KOPT-K1 (cell line): ENCODE measurements at regions not wholly inside any gene's neighbourhood (a gene's known extent, or its start where the extent isn't known, plus 50 kb on each side); places are given as distances from the start of the nearest gene placed in this dataset.
"Not testable (repeated sequence)": the region's sequence is repeated elsewhere in the genome, so short reads cannot be mapped to it uniquely, and the experiment has no call there.

Source experiments
- H3K27ac ChIP-seq: fragments of 200-600 bp; sonication (generic); 2 replicates; pipeline ENCODE4 v1.5.1; 2016; ENCODE audit warnings: antibody characterized with exemption, mild to moderate bottlenecking, low read depth, low read length; ENCODE audit not compliant: poor library complexity, severe bottlenecking
- H3K36me3 ChIP-seq: fragments of 200-600 bp; sonication (generic); 2 replicates; pipeline ENCODE4 v1.5.1; 2017; ENCODE audit warnings: antibody characterized with exemption, mild to moderate bottlenecking, low read length, moderate library complexity; ENCODE audit not compliant: insufficient read depth
- H3K9me3 ChIP-seq: fragments of 200-600 bp; sonication (generic); 2 replicates; pipeline ENCODE4 v1.5.1; 2017; ENCODE audit warnings: antibody characterized with exemption, low read length, mild to moderate bottlenecking; ENCODE audit not compliant: insufficient read depth, poor library complexity, severe bottlenecking

DNA sequence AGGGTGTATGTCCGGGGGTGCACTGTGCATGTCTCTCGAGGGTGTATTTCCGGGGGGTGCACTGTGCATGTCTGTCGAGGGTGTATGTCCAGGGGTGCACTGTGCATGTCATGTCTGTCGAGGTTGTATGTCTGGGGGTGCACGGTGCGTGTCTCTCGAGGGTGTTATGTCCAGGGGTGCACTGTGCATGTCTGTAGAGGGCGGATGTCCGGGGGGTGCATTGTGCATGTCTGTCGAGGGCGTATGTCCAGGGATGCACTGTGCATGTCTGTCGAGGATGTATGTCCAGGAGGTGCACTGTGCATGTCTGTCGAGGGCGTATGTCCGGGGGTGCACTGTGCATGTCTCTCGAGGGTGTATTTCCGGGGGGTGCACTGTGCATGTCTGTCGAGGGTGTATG, 249.8 kb upstream of the MYT1L start:
- H3K27ac ChIP-seq, H3K9me3 ChIP-seq, H3K36me3 ChIP-seq: not testable (repeated sequence)

DNA sequence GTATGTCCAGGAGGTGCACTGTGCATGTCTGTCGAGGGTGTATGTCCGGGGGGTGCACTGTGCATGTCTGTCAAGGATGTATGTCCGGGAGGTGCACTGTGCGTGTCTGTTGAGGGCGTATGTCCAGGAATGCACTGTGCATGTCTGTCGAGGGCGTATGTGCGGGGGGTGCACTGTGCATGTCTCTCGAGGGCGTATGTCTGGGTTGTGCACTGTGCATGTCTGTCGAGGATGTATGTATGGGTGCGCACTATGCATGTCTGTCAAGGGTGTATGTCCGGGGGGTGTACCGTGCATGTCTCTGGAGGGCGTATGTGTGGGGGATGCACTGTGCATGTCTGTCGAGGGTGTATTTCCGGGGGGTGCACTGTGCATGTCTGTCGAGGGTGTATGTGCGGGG, 249.3 kb upstream of the MYT1L start:
- Histone ChIP-seq H3K27ac (no peak overlapping the region), H3K9me3 (no peaks in the 10 kb centered on the region), H3K36me3 (no peaks in the 10 kb centered on the region)

DNA sequence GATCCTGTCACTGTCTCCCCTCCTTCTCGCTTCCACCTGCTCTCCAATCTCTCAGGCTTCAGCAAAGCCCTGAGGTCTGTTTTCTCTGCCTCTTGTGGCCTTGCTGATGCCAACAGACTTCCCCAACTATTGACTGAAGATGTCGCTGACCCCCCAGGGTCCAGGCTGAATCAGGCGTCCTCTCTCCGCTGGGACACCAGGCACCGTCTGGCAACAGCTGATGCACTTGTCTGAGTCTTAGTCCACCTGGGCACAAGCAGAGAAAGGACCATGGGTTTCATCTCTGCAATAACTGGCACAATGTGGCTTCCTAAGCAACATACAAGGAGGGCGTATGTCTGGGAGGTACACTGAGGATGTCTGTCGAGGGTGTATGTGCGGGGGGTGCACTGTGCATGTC, 248.7 kb upstream of the MYT1L start:
- no peaks in the 10 kb centered on the region for H3K9me3 ChIP-seq
- no peaks in the 10 kb centered on the region for H3K36me3 ChIP-seq
- no peak overlapping the region for H3K27ac ChIP-seq

DNA sequence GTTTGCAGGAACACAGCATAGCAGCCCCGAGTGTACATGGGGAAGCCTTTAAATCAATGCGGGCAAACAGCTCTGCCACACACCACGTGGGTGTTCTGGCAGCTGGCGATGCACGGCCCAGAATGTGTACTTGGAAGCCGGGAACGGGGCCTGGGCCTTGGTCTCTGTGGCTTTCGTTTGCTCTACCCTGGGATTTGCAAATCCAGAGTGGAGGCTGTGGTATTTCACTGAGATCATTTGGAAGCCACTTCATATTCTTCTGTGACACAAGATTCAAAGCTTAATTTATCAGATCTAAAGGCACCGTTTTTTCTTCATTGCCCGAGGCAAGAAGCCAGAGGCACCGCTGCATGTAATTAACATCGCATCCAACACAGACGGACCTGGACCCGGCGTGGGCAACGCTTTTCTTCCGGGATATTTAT, 246.3 kb upstream of the MYT1L start:
- H3K36me3 ChIP-seq: no peaks in the 10 kb centered on the region
- no peak overlapping the region for H3K27ac ChIP-seq
- peaks cover 19% of the 10 kb centered on the region for H3K9me3 ChIP-seq

DNA sequence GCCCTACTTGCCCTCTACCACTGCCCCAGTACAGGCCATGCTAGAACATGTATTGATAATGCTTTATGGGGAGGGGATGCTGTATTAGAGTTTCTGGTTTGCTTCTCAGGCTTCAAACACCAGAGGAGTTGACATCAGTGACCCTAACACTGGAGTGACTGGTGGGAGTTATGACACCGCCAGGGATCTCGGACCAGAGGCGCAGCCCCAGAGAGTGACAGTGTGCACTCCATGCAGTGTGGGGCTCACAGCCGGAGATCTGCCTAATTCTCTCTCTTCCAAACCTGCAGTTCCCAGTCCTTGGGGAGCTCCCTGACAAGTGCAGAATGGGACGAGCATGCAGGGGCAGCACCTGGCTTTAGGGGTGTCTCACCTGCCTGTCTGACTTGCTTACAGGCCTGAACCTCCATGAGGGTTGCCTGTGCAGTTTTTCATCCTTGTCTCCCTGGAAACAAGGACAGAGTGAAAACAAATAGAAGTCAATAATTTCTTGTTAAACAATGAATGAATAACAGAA, 244.9 kb upstream of the MYT1L start:
- no peak overlapping the region for H3K27ac ChIP-seq
- H3K36me3 ChIP-seq: no peaks in the 10 kb centered on the region
- H3K9me3 ChIP-seq: peaks cover 21% of the 10 kb centered on the region

DNA sequence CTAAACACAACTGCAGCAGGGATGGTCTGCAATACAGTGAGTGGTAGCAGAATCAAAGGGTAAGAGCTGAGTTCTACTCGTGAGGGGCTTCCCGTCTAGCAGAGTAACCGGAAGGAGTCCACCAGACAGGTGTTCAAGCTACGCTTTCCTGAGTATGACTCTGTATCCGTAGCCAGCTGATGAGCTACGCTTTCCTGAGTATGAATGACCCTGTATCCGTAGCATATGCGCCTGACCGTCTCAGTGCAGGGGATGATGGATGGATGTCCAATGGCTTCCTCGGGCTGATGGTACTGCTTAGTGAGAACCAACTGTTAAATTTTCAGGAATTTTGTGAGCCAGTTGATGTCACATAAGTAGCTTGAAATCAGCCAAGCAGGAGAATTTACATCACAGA, 244.1 kb upstream of the MYT1L start:
- Histone ChIP-seq H3K36me3 (no peaks in the 10 kb centered on the region), H3K9me3 (peaks cover 21% of the 10 kb centered on the region), H3K27ac (no peak overlapping the region)

DNA sequence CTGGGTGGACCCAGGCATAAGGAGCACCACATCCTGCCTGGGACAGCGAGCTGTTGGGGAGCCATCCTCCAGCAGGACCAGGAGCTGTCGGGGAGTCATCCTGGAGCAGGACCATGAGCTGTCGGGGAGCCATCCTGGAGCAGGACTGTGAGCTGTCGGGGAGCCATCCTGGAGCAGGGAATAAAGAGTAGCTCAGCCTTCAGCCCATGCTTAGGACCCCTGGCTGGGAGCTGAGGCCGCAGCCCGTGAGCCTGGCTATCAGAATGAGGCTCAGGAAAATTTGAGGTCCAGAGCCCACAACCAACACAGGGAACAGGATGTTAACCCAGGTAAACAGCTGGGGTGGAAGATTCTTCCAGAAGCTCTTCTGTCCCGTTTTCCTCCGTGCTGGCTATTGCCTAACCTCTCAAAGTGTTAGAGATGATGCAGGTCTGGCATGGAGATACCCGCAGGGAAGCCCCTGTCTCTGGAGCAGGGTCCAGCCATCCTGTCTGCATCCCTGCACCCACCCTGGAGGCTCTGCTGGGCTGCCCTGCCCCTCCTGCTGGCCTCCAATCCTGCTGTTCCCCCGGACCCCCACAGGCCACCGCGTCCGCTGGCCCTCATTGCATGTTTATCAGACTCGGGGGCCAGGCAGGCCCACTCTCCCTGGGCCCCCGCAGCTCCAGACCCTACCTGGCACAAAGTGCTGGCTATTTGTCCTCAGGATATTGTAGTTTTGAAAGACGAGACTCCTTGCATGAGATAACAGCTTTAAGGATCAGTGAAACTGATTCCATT, 243.5 kb upstream of the MYT1L start:
- Histone ChIP-seq H3K27ac (no peak overlapping the region), H3K9me3 (peaks cover 21% of the 10 kb centered on the region)

DNA sequence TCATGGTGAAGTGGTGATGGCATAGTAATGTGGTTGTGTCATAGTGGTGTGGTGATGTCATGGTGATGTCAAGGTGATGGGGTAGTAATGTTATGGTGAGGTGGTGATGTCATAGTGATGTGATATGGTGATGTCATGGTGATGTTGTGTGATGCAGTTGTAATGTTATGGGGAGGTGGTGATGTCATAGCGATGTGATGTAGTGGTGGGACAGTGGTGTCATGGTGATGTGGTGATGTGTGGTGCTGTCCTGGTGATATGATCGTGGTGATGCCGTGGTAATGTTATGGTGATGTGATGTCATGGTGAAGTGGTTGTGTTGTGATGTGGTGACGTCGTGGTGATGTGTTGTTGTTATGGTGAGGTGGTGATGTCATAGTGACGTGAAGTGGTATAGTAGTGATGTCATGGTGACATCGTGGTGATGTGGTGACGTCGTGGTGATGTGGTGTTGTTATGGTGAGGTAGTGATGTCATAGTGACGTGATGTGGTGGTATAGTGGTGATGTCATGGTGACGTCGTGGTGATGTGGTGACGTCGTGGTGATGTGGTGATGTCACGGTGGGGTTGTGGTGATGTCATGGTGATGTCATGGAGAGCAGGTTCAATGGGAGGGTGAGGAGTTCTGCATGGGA, 242.7 kb upstream of the MYT1L start:
- no peaks in the 10 kb centered on the region for H3K36me3 ChIP-seq
- peaks cover 21% of the 10 kb centered on the region for H3K9me3 ChIP-seq
- no peak overlapping the region for H3K27ac ChIP-seq

More for the DNA sequence above, 243.5 kb upstream of the MYT1L start:
- H3K36me3 ChIP-seq: no peaks in the 10 kb centered on the region

DNA sequence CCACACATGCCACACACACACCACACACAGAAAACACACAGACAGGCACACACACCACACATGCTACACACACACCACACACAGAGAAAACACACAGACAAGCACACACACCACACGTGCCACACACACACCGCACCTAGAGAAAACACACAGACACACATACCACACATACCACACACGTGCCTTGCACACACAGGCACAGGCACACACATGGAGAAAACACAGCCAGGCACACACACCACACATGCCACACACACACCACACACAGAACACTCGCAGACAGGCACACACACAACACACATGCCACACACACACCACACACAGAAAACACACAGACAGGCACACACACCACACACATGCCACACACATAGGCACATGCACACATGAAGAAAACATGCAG, 242.1 kb upstream of the MYT1L start:
- Histone ChIP-seq H3K27ac (no peak overlapping the region), H3K9me3 (peaks cover 21% of the 10 kb centered on the region), H3K36me3 (no peaks in the 10 kb centered on the region)

DNA sequence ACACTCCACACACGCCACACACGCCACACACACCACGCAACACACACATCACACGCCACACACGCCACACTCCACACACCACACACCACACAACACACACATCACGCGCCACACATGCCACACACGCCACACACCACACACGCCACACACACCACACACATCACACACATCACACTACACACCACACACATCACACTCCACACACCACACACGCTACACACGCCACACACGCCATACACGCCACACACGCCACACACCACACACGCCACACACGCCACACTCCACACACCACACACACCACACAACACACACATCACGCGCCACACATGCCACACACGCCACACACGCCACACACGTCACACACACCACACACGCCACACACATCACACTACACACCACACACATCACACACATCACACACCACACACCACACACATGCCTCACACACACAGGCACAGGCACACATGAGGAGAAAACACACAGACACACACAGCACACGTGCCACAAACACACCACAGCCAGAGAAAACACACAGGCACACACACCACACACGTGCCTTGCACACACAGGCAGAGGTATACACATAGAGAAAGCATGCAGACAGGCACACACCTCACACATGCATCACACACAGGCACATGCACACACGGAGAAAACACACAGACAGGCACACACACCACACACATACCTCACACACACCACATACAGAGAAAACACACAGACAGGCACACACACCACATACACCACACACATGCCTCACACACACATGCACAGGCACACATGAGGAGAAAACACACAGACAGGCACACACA, 241.5 kb upstream of the MYT1L start:
- Histone ChIP-seq H3K27ac (no peak overlapping the region), H3K9me3 (peaks cover 21% of the 10 kb centered on the region)

DNA sequence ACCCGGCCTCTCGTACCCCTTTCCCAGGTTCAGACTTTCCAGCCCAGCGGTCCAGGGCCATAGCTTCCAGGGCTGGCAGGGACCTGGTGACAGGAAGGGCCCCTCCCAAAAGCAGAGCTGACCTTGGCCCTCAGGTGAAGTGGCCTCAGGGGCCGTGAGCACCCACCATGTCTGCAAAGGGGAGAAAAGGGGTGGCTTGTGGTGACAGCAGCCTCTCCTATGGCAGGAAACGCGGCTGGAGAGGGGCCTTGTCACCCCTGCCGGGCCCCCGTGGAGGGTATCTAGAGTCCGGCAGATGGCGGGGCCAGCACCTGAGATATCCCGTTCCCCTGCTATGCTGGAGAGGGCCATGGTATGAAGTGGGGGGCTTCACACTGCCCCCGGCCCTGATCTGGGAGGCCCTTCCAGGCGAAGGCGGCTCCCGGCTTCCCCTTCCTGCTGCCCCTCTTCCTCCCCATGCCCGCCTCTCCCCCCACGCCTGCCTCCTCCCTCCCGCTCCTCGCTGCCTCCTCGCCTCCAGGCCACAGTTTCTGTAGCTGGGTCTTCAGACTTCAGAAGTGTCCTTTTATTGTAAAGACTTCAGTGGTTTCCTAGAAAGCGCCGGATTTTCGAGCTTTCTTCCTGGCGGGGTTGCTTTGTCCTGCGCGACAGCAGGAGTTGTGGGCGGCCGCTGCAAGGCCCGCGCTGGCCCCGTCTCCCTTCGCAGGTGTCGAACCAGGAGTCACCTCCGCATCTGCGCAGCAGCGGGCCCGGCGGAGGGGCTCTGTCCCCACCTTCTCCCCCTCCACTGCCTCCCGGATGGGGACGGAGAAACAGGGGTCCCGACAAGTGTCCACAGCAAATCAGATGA, 240.5 kb upstream of the MYT1L start:
- Histone ChIP-seq H3K27ac (no peak overlapping the region), H3K36me3 (no peaks in the 10 kb centered on the region), H3K9me3 (peaks cover 21% of the 10 kb centered on the region)

More for the DNA sequence above, 241.5 kb upstream of the MYT1L start:
- H3K36me3 ChIP-seq: no peaks in the 10 kb centered on the region

DNA sequence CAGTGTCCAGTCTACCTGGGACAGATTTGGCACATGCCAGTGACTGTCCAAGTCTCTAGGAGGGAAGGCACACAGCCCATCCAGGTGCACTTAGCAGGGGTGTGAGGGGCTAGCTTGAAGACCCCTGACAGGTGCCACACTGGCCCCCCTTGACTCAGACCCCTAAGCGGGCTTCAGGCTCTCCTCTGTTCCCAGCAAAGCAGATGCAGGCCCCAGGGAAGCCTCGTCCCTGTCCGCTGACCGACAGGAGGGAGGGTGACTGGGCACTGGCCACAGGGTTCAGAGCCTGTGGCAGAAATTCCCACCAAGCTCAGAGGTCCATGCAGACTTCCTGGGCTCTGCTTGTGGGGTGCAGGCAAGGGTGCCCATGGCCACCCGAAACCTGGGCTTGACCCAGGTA, 239.8 kb upstream of the MYT1L start:
- Histone ChIP-seq H3K36me3 (no peaks in the 10 kb centered on the region), H3K9me3 (peaks cover 21% of the 10 kb centered on the region), H3K27ac (no peak overlapping the region)

DNA sequence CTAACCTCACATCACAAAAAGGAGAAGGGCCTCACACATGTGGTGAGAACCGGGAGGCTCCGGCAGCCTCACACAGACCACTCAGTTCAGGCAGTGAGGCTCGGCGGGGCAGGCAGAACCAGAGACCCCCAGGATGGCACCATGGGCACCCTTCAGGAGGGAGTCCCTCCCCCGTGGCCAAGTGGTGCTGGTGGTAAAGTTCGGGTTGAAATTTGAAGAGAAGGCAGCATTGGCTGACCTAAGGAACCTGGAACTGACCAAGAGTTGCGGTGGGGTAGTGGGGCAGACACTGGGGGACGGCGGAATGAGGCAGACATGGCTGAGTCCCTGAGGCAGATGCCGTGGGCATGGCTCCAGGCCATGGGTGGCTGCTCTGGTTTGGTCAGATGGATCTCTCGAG, 239.3 kb upstream of the MYT1L start:
- H3K36me3 ChIP-seq: no peaks in the 10 kb centered on the region
- H3K27ac ChIP-seq: no peak overlapping the region
- peaks cover 21% of the 10 kb centered on the region for H3K9me3 ChIP-seq

DNA sequence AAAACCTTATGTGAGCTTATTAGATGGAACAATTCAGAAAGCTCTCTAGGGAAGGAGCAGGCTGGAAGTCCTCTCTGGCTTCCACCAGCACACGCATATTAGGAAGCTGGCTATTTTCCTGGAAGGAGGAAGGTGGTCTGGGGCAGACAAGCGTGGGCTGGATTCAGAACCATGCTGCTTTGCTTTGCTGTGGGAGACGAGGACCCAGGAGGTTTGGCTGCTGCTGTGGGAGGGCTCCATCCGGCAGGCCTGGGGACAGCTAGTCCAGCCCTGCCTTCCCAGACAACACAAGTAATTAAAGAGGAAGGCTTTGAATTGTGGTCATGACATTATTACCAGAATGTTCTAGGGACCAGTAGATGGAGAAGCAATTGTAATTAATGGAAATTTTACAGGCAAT, 238.8 kb upstream of the MYT1L start:
- Histone ChIP-seq H3K27ac (no peak overlapping the region), H3K9me3 (peaks cover 21% of the 10 kb centered on the region)

More for the DNA sequence above, 238.8 kb upstream of the MYT1L start:
- H3K36me3 ChIP-seq: no peaks in the 10 kb centered on the region
